ENCODE measurements at regions not wholly inside any gene's neighbourhood (a gene's known extent, or its start where the extent isn't known, plus 50 kb on each side); places are given as distances from the start of the nearest gene placed in this dataset.

DNA sequence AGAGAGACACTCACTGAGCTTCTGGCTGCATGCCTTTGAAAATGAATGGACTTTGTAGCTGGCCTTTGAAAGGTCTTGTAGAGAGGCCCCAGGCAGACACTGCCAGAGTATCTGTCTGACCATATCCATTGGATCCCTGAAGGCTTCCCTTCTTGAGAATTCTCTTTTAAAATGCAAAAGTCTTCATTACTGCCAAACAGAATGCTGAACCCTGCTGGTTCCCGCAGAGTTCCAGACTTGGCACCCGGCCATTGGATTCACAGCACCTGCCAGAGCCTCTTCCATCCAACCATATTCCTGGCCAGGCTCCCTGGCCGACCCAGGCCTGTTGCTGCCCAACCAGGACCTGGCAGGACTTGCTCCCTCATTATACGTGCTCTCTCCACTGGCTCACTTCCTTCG lies 182.5 kb downstream of the GXYLT1 start:
- TF ChIP-seq, protein P1, sequence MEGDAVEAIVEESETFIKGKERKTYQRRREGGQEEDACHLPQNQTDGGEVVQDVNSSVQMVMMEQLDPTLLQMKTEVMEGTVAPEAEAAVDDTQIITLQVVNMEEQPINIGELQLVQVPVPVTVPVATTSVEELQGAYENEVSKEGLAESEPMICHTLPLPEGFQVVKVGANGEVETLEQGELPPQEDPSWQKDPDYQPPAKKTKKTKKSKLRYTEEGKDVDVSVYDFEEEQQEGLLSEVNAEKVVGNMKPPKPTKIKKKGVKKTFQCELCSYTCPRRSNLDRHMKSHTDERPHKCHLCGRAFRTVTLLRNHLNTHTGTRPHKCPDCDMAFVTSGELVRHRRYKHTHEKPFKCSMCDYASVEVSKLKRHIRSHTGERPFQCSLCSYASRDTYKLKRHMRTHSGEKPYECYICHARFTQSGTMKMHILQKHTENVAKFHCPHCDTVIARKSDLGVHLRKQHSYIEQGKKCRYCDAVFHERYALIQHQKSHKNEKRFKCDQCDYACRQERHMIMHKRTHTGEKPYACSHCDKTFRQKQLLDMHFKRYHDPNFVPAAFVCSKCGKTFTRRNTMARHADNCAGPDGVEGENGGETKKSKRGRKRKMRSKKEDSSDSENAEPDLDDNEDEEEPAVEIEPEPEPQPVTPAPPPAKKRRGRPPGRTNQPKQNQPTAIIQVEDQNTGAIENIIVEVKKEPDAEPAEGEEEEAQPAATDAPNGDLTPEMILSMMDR (IDR thresholded peaks at IDR 0.05 in 4 of 5, conservative IDR thresholded peaks at IDR 0.05 in 1 of 5) = no peak
- no peak for TF ChIP-seq POLR2A (IDR thresholded peaks at IDR 0.05)

All from gastrocnemius medialis (tissue), 4 donors.